ENCODE measurements at regions not wholly inside any gene's neighbourhood (a gene's known extent, or its start where the extent isn't known, plus 50 kb on each side); places are given as distances from the start of the nearest gene placed in this dataset.

DNA sequence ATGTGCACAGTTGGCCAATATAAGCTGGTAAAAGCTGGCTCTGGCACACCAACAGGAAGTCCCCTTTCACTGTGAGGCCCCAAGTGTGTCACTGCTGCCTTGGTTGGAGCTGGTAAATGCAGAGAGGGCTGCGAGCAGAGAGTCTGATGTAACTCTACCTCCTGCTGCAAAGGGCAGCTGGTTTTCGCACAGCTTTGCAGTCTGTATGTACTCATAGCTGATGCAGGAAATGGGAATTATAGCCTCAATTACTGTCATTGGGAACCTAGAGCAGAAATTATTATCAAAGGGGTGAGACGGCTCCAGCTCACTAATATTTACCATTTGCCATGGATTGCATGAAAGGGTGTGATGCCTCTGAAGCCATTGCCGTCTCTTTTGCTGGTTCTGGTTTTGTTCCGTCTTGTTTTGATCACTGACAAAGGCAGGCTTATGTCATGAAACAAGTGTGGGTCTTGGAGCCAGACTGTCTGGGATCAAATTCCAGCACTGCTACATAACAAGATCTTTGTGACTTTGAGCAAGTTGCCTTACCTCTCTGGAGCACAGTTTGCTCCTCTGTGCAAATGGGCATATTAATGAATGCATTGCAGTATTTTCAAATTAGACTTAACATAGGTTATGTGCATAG, 124.3 kb upstream of the SLC25A48 start:
- in situ Hi-C loops (cut with MboI; ENCODE audit: low pct_ligation_motif_present in 1 of 4, low pct_unique_long_range_greater_than_20kb in 1 of 4, low sequenced_read_pairs in 3 of 4) = no loop called here
- no peak for TF ChIP-seq EP300 (IDR thresholded peaks at IDR 0.05; ENCODE audit: low read depth)
- no peak for TF ChIP-seq CTCF (IDR thresholded peaks at IDR 0.05)
- 62% methylated on average over 5 of the region's 5 CpGs; no CpG with 5 or more reads in 1 of the 2 donors for WGBS, 2 donors (ENCODE audit: low coverage in 1 of 2)

GRCh38 chr5:135709208-135709575, 125.3 kb upstream of the SLC25A48 start:
- DNase-seq = no peak
- intact Hi-C loops (cut with DNase I; ENCODE audit: low total_unique reads) = no loop called here
- in situ Hi-C loops (cut with MboI; ENCODE audit: low pct_ligation_motif_present in 1 of 4, low pct_unique_long_range_greater_than_20kb in 1 of 4, low sequenced_read_pairs in 3 of 4) = no loop called here
- Histone ChIP-seq H3K4me1 (peaks cover 0 to 10% (median 2%) of the 10 kb centered on the region in 4 donors), H3K9me3 (no peaks in the 10 kb centered on the region), H3K36me3 (no peaks in the 10 kb centered on the region), H3K4me3 (no peak overlapping the region), H3K27me3 (no peaks in the 10 kb centered on the region), H3K27ac (no peak overlapping the region)
- no peak for TF ChIP-seq POLR2A (IDR thresholded peaks at IDR 0.05)
- TF ChIP-seq CTCF (IDR thresholded peaks at IDR 0.05) = no peak
- no peak for TF ChIP-seq EP300 (IDR thresholded peaks at IDR 0.05; ENCODE audit: low read depth)
- no peak for TF ChIP-seq POLR2AphosphoS5 (IDR thresholded peaks at IDR 0.05)
- 79% methylated on average over 3 of the region's 3 CpGs; no CpG with 5 or more reads in 1 of the 2 donors for WGBS, 2 donors (ENCODE audit: low coverage in 1 of 2)

More for the DNA sequence above, 124.3 kb upstream of the SLC25A48 start:
- Histone ChIP-seq H3K27ac (no peak overlapping the region), H3K9me3 (no peaks in the 10 kb centered on the region), H3K4me3 (no peak overlapping the region), H3K36me3 (no peaks in the 10 kb centered on the region), H3K27me3 (no peaks in the 10 kb centered on the region), H3K4me1 (peaks cover 0 to 18% (median 3%) of the 10 kb centered on the region in 4 donors)
- intact Hi-C loops (cut with DNase I; ENCODE audit: low total_unique reads) = no loop called here
- no peak for DNase-seq

GRCh38 chr5:135708481-135709207, 125.8 kb upstream of the SLC25A48 start:
- H3K27ac ChIP-seq = no peak overlapping the region
- H3K27me3 ChIP-seq = no peaks in the 10 kb centered on the region
- intact Hi-C loops (cut with DNase I; ENCODE audit: low total_unique reads) (no loop called here), in situ Hi-C loops (cut with MboI; ENCODE audit: low pct_ligation_motif_present in 1 of 4, low pct_unique_long_range_greater_than_20kb in 1 of 4, low sequenced_read_pairs in 3 of 4) (no loop called here)
- no peaks in the 10 kb centered on the region for H3K9me3 ChIP-seq
- no peak overlapping the region for H3K4me3 ChIP-seq
- no peaks in the 10 kb centered on the region for H3K36me3 ChIP-seq
- DNase-seq = no peak
- TF ChIP-seq EP300 (IDR thresholded peaks at IDR 0.05; ENCODE audit: low read depth) (no peak), POLR2A (IDR thresholded peaks at IDR 0.05) (no peak), POLR2AphosphoS5 (IDR thresholded peaks at IDR 0.05) (no peak), CTCF (IDR thresholded peaks at IDR 0.05) (no peak)
- WGBS, 2 donors (ENCODE audit: low coverage in 1 of 2) = 79 to 80% methylated on average over 2 to 3 of the region's 3 CpGs
- peaks cover 0 to 10% (median 2%) of the 10 kb centered on the region in 4 donors for H3K4me1 ChIP-seq

- no peak for TF ChIP-seq POLR2AphosphoS5 (IDR thresholded peaks at IDR 0.05)
- TF ChIP-seq POLR2A (IDR thresholded peaks at IDR 0.05) = no peak
- no peak for TF ChIP-seq EP300 (IDR thresholded peaks at IDR 0.05; ENCODE audit: low read depth)
- TF ChIP-seq CTCF (IDR thresholded peaks at IDR 0.05) = no peak
- intact Hi-C loops (cut with DNase I; ENCODE audit: low total_unique reads) = no loop called here
- 87 to 98% methylated on average over 5 of the region's 5 CpGs for WGBS, 2 donors (ENCODE audit: low coverage in 1 of 2)
These were observed 127.2 kb upstream of the SLC25A48 start for GRCh38 chr5:135707302-135707701.

More at GRCh38 chr5:135707302-135707701, 127.2 kb upstream of the SLC25A48 start:
- DNase-seq = no peak
- Histone ChIP-seq H3K27me3 (no peaks in the 10 kb centered on the region), H3K36me3 (no peaks in the 10 kb centered on the region), H3K4me3 (no peak overlapping the region), H3K4me1 (peaks cover 0 to 10% (median 2%) of the 10 kb centered on the region in 4 donors), H3K27ac (no peak overlapping the region), H3K9me3 (no peaks in the 10 kb centered on the region)
- in situ Hi-C loops (cut with MboI; ENCODE audit: low pct_ligation_motif_present in 1 of 4, low pct_unique_long_range_greater_than_20kb in 1 of 4, low sequenced_read_pairs in 3 of 4) = no loop called here
